A673 (cell line): ENCODE measurements at regions not wholly inside any gene's neighbourhood (a gene's known extent, or its start where the extent isn't known, plus 50 kb on each side); places are given as distances from the start of the nearest gene placed in this dataset.
A peak's percentile ranks its signal among the peaks of the same experiment; 100 is the strongest.

ENCODE experiments used
- BruUV-seq: library from RNA; stranded (reverse); fragments of 400-500 nt; replicated peaks from 2 replicates; lab custom pipeline; 2021; lab: Mats Ljungman, UMichigan
- CTCF ChIA-PET: fragments of 300-600 bp; sonication (Branson Sonifier 250); formaldehyde crosslinking; loops from one replicate; lab custom pipeline; 2022; ENCODE audit warnings: antibody characterized with exemption; lab: Charles Lee
- POLR2A ChIA-PET: fragments of 300-600 bp; sonication (Branson Sonifier 250); formaldehyde crosslinking; loops from one replicate; lab custom pipeline; 2022; ENCODE audit warnings: antibody characterized with exemption; ENCODE audit not compliant: low non-redundant PET; lab: Charles Lee
- DNase-seq: peaks from one replicate; pipeline ENCODE4 v3.0.0-alpha.2; 2015; ENCODE audit warnings: low spot score
- H3K27ac ChIP-seq: fragments of 200-600 bp; sonication (generic); 2 replicates; pipeline ENCODE4 v1.5.1; 2016; ENCODE audit warnings: mixed run types, low read depth, mild to moderate bottlenecking, mixed read lengths, antibody characterized with exemption, low read length; ENCODE audit not compliant: poor library complexity, severe bottlenecking
- H3K27me3 ChIP-seq: fragments of 200-600 bp; sonication (generic); replicated peaks from 2 replicates; pipeline ENCODE4 v1.6.1; 2017; ENCODE audit warnings: mixed run types, low read depth, mild to moderate bottlenecking, mixed read lengths, antibody characterized with exemption, low read length; ENCODE audit not compliant: insufficient read depth, poor library complexity
- H3K36me3 ChIP-seq: fragments of 200-600 bp; sonication (generic); 2 replicates; pipeline ENCODE4 v1.6.1; 2016; ENCODE audit warnings: mixed run types, mild to moderate bottlenecking, mixed read lengths, antibody characterized with exemption, low read length; ENCODE audit not compliant: insufficient read depth, poor library complexity, severe bottlenecking
- H3K4me1 ChIP-seq: fragments of 200-600 bp; sonication (generic); 2 replicates; pipeline ENCODE4 v1.6.1; 2017; ENCODE audit warnings: mixed run types, mild to moderate bottlenecking, mixed read lengths, antibody characterized with exemption, low read length; ENCODE audit not compliant: insufficient read depth, poor library complexity, severe bottlenecking
- H3K4me3 ChIP-seq: fragments of 200-600 bp; sonication (generic); 2 replicates; pipeline ENCODE4 v1.5.1; 2016; ENCODE audit warnings: low read depth, mixed run types, mild to moderate bottlenecking, mixed read lengths, low read length; ENCODE audit not compliant: poor library complexity, severe bottlenecking
- H3K9me3 ChIP-seq: fragments of 200-600 bp; sonication (generic); 2 replicates; pipeline ENCODE4 v1.6.1; 2016; ENCODE audit warnings: mixed run types, low read depth, mild to moderate bottlenecking, mixed read lengths, antibody characterized with exemption, low read length; ENCODE audit not compliant: poor library complexity, severe bottlenecking
- EZH2 ChIP-seq: fragments of 200-600 bp; sonication (generic); IDR thresholded peaks from 2 replicates; pipeline ENCODE4 v1.6.1; 2017; ENCODE audit warnings: borderline replicate concordance, low read depth, mild to moderate bottlenecking, mixed read lengths, antibody characterized with exemption, low read length; ENCODE audit not compliant: poor library complexity, severe bottlenecking
- intact Hi-C: fragments of 100-400 bp; cut with micrococcal nuclease; formaldehyde crosslinking; loops from one replicate; pipeline ENCODE4 v1.10.0; 2022; ENCODE audit not compliant: unreplicated experiment
- TF ChIP-seq, protein P1 (sequence below): fragments of 300-800, 200-600 bp; sonication (generic); conservative IDR thresholded peaks from 2 replicates; pipeline ENCODE4 v1.5.1; 2017; ENCODE audit warnings: low read depth, mild to moderate bottlenecking, antibody characterized with exemption, low read length, moderate library complexity, mixed read lengths

DNA sequence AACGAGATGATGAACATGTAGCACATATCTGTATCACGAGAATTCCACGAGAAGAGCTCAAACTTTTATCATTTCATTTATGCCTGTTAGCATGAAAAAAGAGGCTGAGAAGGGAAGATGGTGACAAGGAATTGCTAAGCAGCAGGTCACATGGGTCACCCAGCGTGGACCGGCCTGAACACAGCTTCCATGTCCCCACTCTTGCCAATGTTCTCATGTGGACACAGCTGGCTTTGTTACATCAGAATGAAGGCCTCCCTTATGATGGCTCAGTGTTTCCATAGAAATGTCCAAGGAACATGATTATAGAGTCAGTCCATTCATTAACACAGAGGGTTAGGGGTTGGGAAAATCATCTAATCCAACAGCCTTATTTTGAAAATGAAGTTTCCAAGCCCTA, 215.4 kb downstream of the CMPK2 start:
- CTCF ChIA-PET, result no interaction called here
- intact Hi-C loops, result no loop called here
- no peaks in the 10 kb centered on the region for H3K27me3 ChIP-seq

DNA sequence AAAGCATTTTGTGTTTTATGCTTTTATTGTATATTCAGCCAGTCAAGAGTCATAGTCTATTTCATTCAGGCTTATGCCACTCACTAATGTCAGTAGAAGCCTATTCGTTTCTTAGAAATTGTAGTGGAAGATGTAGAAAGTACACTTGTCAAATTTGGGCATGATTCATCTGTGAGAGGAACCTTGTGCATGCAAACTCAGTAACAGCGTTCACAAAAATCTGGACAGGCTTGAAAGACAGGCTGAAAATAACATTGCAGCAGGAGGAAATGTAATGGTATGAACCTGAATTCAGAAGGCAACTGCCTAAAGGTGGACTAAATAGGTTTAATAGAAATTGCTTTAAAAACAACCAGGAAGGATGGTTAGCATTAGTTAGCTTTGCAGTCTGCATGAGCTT, 213.5 kb downstream of the CMPK2 start:
- DNase-seq, result no peak
- ChIA-PET POLR2A (no interaction called here), CTCF (no interaction called here)
- no peak for TF ChIP-seq EZH2
- Histone ChIP-seq H3K36me3 (no peaks in the 10 kb centered on the region), H3K9me3 (no peaks in the 10 kb centered on the region), H3K27me3 (no peaks in the 10 kb centered on the region), H3K27ac (no peak overlapping the region), H3K4me3 (no peak overlapping the region), H3K4me1 (peaks cover 12% of the 10 kb centered on the region)
- intact Hi-C loops, result no loop called here
- BruUV-seq, result no TSS peak

More for the DNA sequence above, 215.4 kb downstream of the CMPK2 start:
- TF ChIP-seq EZH2, result no peak
- TF ChIP-seq, protein P1, sequence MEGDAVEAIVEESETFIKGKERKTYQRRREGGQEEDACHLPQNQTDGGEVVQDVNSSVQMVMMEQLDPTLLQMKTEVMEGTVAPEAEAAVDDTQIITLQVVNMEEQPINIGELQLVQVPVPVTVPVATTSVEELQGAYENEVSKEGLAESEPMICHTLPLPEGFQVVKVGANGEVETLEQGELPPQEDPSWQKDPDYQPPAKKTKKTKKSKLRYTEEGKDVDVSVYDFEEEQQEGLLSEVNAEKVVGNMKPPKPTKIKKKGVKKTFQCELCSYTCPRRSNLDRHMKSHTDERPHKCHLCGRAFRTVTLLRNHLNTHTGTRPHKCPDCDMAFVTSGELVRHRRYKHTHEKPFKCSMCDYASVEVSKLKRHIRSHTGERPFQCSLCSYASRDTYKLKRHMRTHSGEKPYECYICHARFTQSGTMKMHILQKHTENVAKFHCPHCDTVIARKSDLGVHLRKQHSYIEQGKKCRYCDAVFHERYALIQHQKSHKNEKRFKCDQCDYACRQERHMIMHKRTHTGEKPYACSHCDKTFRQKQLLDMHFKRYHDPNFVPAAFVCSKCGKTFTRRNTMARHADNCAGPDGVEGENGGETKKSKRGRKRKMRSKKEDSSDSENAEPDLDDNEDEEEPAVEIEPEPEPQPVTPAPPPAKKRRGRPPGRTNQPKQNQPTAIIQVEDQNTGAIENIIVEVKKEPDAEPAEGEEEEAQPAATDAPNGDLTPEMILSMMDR, result no peak
- Histone ChIP-seq H3K4me3 (no peak overlapping the region), H3K36me3 (no peaks in the 10 kb centered on the region), H3K9me3 (no peaks in the 10 kb centered on the region), H3K27ac (no peak overlapping the region), H3K4me1 (peaks cover 17% of the 10 kb centered on the region)
- no peak for DNase-seq
- POLR2A ChIA-PET, result no interaction called here
- BruUV-seq, result no TSS peak

DNA sequence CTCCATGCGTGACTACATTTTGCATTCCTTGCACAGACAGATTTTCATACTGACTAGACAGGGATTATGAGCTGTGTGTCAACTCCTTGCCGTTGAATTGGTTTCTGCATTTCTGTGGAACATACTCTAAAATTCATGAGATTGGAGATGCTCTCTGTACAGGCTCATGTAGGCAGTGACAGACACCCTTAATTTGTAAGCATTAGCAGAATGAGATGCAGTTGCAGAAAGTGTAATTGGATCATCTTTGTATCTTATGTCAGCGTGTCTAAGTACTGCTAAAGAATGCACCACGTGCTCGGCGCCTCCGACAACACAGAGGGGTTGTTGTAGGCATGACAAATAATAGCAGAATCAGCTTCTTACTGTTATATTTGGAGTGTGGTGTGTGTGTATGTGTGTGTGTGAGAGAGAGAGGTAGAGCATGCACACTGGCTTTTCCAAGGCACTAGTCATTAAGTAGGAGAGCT, 212.4 kb downstream of the CMPK2 start:
- POLR2A ChIA-PET, result no interaction called here

DNA sequence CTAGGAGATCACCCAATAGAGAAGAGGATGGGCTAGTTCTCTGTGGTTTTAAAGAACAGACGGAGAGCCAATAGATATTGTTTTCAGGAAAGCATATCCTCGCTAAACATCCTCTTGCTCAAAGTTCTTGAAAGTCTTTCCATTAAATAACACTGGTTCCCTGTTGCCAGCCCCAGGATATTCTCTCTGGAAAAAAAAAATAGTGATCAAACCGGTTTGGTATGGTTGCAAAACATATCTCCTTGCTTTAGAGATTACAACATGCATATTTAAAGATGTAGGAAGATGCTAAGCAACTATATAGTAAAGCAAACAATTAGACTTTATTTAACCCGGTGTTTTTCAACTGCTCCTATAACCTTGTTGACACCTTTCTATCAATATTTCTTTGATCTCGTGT, 211.4 kb downstream of the CMPK2 start:
- ChIA-PET POLR2A (no interaction called here), CTCF (no interaction called here)
- Histone ChIP-seq H3K27ac (no peak overlapping the region), H3K36me3 (no peaks in the 10 kb centered on the region), H3K4me3 (no peak overlapping the region), H3K27me3 (no peaks in the 10 kb centered on the region), H3K9me3 (no peaks in the 10 kb centered on the region), H3K4me1 (peaks cover 12% of the 10 kb centered on the region)
- intact Hi-C loops, result no loop called here
- no TSS peak for BruUV-seq
- TF ChIP-seq, protein P1, result no peak
- TF ChIP-seq EZH2, result no peak
- DNase-seq, result no peak

More for the DNA sequence above, 212.4 kb downstream of the CMPK2 start:
- Histone ChIP-seq H3K9me3 (no peaks in the 10 kb centered on the region), H3K4me1 (peaks cover 12% of the 10 kb centered on the region), H3K4me3 (no peak overlapping the region), H3K27ac (no peak overlapping the region), H3K27me3 (no peaks in the 10 kb centered on the region), H3K36me3 (no peaks in the 10 kb centered on the region)
- BruUV-seq, result no TSS peak
- DNase-seq, result peak; percentile 65
- CTCF ChIA-PET, result no interaction called here
- intact Hi-C loops, result no loop called here
- TF ChIP-seq EZH2, result no peak
- TF ChIP-seq, protein P1, result no peak
